C4-2B (cell line): ENCODE measurements at regions not wholly inside any gene's neighbourhood (a gene's known extent, or its start where the extent isn't known, plus 50 kb on each side); places are given as distances from the start of the nearest gene placed in this dataset.

Experiments used
- H3K27ac ChIP-seq: fragments of 450-650 bp; 2 replicates; pipeline ENCODE4 v1.5.1; 2017
- ZFX ChIP-seq: fragments of 450-650 bp; IDR thresholded peaks from 2 replicates; pipeline ENCODE4 v1.6.1; 2017
- TF ChIP-seq, protein P1 (sequence below): fragments of 450-650 bp; conservative IDR thresholded peaks from 2 replicates; pipeline ENCODE4 v1.5.1; 2017; ENCODE audit warnings: mild to moderate bottlenecking

DNA sequence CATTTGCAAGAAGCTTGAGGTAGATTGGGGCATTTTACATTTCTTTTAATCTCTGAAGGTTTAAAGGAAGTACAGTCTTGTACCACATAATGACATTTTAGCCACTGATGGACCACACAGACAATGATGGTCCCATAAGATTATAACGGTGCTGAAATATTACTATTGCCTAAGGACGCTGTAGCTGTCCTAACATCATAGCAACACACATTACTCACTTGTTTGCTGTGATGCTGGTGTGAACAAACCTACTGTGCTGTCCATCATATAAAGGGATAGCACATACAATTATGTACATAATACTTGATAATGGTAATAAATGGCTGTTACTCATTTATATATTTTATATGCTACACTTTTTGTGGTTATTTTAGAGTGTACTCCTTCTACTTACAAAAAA, 127.1 kb upstream of the CPNE8 start:
- H3K27ac ChIP-seq, result no peak overlapping the region
- TF ChIP-seq, protein P1, sequence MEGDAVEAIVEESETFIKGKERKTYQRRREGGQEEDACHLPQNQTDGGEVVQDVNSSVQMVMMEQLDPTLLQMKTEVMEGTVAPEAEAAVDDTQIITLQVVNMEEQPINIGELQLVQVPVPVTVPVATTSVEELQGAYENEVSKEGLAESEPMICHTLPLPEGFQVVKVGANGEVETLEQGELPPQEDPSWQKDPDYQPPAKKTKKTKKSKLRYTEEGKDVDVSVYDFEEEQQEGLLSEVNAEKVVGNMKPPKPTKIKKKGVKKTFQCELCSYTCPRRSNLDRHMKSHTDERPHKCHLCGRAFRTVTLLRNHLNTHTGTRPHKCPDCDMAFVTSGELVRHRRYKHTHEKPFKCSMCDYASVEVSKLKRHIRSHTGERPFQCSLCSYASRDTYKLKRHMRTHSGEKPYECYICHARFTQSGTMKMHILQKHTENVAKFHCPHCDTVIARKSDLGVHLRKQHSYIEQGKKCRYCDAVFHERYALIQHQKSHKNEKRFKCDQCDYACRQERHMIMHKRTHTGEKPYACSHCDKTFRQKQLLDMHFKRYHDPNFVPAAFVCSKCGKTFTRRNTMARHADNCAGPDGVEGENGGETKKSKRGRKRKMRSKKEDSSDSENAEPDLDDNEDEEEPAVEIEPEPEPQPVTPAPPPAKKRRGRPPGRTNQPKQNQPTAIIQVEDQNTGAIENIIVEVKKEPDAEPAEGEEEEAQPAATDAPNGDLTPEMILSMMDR, result no peak
- no peak for TF ChIP-seq ZFX

DNA sequence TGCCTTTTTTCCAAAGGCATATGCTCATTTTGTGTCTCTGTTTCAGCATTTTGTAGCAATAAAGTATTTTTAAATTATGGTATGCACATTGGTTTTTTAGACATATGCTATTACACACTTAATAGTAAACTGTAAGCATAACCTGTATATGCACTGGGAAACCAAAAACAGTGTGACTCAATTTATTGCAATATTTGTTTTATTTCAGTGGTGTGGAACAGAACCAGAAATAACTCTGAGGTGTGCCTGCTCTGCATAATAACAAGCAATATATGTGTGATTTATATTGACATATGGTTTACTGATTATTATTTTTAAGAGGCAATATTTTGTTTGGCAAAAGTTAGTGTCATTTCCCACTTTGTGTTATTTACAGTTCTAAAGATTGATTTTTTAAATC, 126.6 kb upstream of the CPNE8 start:
- TF ChIP-seq ZFX, result no peak
- TF ChIP-seq, protein P1, result no peak

DNA sequence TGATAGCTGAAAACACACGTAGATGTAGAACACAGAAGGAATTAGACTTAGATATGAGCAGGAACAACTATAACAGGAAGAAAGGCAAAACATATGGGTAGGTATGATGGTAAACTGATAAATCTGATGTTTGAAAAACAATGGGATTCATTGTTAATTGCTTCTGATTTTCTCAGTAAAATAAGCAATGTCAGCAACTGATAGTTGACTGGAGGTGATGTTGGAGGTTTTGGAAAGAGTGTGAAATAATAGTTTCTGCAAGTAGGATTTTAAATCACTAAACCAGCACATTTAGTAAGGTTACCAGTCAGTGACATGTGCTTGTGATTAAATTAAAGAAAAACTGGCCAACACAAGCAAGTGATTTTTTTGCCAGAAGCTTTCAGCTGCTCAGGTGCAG, 123.0 kb upstream of the CPNE8 start:
- TF ChIP-seq, protein P1, result no peak
- no peak for TF ChIP-seq ZFX
- no peak overlapping the region for H3K27ac ChIP-seq

More for the DNA sequence above, 126.6 kb upstream of the CPNE8 start:
- H3K27ac ChIP-seq, result no peak overlapping the region

DNA sequence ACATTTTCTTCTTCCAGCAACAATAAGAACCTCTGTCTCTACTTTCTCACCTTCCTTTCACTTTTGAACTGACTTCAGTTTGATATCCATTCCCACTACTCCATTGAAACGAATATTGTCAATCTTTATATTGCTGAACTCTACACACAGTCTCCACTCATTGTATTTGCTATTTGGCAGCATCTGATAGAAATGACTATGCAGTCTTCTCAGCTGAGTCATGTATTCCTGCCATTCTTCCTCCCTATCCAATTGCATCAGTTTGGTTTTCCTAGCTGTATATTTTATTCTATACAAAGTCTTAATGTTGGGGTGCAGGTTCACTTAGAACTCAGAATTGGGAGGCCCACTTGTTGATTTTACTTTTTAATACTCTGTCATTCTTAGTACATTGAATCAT, 107.5 kb upstream of the CPNE8 start:
- no peak overlapping the region for H3K27ac ChIP-seq
- TF ChIP-seq ZFX, result no peak
- TF ChIP-seq, protein P1, result no peak

DNA sequence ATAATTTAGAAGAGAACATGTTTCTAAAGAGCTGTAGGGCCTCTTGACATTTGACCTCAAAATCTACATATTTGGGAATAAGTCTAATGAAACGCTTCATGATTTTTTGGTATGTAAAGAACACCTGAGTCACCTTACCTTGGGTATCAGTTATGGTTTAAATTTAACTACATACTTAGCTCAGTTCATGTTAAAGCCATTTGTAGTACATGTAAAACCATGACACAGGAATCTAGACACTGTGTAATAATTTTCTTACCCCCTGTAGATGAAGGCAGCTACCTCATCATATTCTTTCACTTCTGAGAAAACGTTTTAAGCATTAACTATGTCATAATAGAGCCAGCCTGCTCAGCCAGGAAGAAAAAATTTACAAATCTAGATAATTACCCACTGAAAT, 105.8 kb upstream of the CPNE8 start:
- TF ChIP-seq, protein P1, result no peak
- no peak for TF ChIP-seq ZFX
- H3K27ac ChIP-seq, result no peak overlapping the region

DNA sequence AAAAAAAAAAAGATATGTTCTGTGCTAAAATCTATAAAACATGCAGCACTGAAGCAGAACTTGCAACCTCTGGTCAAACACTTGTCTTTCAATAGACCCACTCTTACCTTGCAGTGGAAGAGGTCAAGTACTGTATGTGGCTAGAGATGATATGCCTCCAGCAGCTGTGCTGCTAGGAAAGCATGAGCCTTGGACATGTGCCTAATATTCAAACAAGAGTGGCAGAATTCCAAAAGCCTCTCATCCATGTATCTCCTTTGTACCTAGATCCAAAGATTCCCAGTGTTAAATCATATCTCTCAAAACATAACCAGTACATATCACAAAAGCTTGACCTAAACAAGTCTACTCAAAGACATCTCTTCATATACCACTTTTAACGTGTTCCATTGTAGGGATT, 105.0 kb upstream of the CPNE8 start:
- no peak overlapping the region for H3K27ac ChIP-seq
- TF ChIP-seq ZFX, result no peak
- TF ChIP-seq, protein P1, result no peak

DNA sequence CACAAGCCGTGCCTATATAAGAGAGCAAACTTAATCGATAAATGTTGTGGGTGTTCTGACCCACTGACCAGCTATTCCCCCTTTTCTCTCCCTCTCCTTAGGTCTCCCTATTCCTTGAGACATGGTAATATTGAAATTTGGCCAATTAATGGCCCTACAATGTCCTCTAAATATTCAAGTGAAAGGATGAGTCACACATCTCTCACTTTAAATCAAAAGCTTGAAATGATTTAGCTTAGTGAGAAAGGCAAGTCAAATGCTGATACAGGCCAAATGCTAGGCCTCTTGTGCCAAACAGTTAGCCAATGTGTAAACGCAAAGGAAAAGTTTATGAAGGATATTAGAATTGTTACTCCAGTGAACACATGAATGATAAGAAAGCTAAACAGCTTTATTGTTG, 102.2 kb upstream of the CPNE8 start:
- no peak for TF ChIP-seq ZFX
- TF ChIP-seq, protein P1, result no peak
- H3K27ac ChIP-seq, result no peak overlapping the region
